Cerebellar nuclear complex (tissue), 1 donor: ENCODE measurements at regions not wholly inside any gene's neighbourhood (a gene's known extent, or its start where the extent isn't known, plus 50 kb on each side); places are given as distances from the start of the nearest gene placed in this dataset.

Experiments
- DNase-seq, 2 experiments: peaks; one replicate each; lab custom pipeline; 2025; lab: John Stamatoyannopoulos, UW

GRCh38 chr6:23568292-23568691 lies 557.7 kb upstream of the NRSN1 start:
- no peak for DNase-seq

GRCh38 chr6:23584134-23584763 lies 541.8 kb upstream of the NRSN1 start:
- no peak for DNase-seq

DNA sequence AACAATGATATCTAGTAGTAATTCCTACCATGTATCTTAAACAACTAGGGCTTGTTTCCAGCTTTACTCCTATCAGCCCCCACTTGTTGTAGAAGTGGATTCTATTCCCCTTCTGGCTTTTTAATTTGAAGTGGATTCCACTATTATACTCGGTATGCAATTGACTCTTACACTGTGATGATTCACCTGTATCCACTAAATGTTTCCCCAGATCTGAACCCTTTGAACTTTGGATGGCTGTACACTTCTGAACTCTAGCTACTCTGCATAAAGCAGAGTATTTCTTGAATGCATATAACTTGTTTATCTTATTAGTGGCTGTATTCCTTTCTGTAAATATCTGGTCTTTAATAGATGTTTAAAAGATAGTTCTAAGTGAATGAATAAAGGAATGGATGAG lies 538.4 kb upstream of the NRSN1 start:
- no peak for DNase-seq

DNA sequence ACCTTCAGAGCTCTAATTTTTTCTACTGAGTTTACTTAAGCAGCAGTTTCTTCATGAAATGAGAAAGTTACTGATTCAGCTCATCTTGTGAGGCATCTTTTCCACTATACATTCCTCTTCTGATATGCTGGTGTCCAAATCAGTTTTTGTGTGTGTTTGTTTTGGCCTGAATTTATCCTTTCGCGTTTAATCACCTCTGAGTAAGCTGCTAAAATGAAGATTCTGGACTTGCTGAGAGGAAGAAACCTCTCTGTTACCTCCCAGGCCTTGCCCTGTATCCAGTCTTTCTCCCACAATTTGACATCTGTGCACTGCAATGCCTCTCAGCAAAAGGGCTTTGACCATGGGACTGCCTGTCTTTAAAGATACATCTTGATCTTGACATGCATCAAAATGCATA lies 536.2 kb upstream of the NRSN1 start:
- no peak for DNase-seq

DNA sequence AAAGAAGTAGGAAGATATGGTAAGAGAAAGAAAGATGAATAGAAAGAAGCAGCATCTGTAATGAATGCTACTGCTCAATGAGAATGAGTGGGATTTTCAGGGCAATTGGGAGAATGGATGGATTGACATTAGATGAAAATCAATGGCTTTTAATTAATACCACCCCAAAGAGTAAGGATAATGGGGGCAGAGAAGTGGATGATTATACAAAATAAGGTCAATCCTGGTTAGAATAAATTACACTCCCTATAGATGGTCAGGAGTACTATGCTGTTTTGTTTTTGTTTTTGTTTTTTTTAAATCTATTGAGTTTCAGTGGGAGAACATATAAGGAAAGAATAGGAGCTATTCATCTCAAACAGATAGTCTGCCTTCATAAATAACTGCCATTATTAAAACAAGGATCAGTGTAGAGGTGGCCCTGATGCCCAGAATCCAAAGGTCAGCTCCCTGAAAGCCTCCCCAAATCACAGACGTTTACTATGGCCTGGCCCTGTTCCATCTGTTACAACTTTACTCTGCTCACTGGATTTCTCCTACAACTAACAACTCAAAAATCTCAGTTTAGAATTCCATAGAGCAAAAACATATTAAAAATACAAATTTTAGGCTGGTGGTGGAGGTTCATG lies 535.4 kb upstream of the NRSN1 start:
- DNase-seq, result no peak

GRCh38 chr6:23591761-23592160 lies 534.3 kb upstream of the NRSN1 start:
- no peak for DNase-seq

DNA sequence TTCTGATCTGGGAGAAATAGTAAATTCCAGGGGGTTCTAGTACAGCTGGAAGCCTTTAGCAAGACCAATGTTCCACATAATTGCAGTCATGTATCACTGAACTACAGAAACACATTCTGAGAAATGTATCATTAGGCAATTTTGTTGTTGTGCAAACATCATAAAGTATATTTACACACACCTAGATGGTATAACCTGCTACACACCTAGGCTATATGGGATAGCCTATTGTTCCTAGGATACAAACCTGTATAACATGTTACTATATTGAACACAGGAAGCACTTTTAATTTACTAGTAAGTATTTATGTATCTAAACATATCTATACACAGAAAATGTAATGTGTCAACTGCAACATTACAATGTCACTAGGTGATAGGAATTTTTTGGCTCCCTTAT lies 525.9 kb upstream of the NRSN1 start:
- DNase-seq, result no peak

GRCh38 chr6:23601811-23602345 lies 524.1 kb upstream of the NRSN1 start:
- DNase-seq, result no peak

GRCh38 chr6:23608931-23609435 lies 517.0 kb upstream of the NRSN1 start:
- DNase-seq, result no peak

GRCh38 chr6:23611776-23612381 lies 514.1 kb upstream of the NRSN1 start:
- DNase-seq, result no peak

DNA sequence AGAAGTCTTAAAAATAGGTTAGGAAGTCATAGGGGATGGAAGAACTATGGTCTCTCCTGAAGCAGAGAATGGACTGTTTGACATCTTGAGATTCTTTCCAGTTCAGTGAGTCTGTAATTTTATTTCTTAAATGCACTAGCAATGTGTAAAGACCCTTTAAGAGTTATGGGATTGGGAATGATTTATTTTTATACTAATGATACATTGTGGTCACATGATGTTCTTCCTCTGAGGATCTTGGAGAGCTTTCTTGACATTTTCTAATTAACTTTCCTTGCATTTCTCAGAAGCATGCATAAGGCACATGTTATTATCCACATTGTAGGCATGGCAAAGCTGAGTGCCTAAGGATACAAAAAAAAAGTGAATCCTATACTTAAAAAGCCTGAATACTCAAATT lies 507.6 kb upstream of the NRSN1 start:
- DNase-seq, result no peak

- no peak for DNase-seq
These were observed 505.1 kb upstream of the NRSN1 start for GRCh38 chr6:23620911-23621401.

GRCh38 chr6:23630726-23631635 lies 495.0 kb upstream of the NRSN1 start:
- no peak for DNase-seq

DNA sequence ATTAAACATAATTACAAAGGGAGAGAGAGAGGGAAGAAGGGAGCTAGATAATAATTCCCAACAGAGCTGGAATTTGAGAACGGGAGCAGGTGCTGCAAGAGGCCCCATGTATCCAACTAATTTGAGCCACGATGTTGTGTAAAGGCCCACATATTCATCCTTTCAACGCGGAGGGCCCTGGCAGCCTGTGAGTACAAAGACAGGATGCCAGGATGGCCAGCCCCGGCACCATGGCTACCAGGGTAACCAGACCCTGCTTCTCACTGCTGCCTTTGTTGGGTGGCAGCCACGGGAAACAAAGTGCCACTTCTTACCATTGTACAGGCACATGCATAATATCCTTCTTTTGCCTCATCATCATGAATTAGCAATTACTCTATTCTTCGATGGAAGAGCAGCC lies 492.0 kb upstream of the NRSN1 start:
- DNase-seq, result no peak

GRCh38 chr6:23635150-23635549 lies 490.9 kb upstream of the NRSN1 start:
- DNase-seq, result no peak

DNA sequence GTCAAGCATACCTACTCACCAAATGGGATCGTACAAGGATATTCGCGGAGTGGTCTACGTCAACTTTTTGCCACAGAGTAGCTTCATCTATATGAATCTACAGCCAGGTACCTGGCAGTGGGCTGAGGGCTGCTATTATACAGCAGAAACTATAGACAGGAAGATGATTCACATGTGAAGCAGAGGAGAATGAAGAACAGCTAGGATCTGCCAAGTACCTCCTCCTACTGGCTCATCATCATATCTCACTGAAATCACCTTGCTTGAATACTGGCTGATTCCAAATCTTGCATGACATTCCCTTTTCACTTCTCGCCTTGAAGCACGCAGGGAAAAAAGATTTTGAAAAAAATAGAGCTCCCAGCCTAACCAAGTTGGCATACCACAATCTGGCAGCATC lies 488.7 kb upstream of the NRSN1 start:
- DNase-seq, result no peak

- no peak for DNase-seq
These were observed 483.2 kb upstream of the NRSN1 start for GRCh38 chr6:23642849-23643248.

DNA sequence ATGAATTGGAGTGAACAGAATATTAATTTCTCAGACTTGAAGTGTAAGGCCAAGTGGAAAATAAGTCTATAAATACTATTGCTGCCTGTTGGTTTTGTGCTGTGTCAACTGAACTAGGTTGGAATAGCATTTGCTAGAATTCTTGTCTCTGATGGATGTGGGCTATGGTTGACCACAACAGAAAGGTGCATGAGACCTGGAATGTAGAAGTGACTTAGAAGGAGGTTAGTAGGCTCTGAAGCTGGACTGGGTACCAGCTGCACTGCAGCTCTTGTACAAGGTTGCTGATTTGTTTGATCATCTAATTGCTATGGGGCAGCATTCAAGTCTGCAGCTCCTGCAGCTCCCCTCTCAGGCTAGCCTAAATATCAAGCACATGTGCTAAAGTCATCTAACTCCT lies 479.0 kb upstream of the NRSN1 start:
- no peak for DNase-seq

- DNase-seq, result no peak
These were observed 475.3 kb upstream of the NRSN1 start for GRCh38 chr6:23650676-23651075.

DNA sequence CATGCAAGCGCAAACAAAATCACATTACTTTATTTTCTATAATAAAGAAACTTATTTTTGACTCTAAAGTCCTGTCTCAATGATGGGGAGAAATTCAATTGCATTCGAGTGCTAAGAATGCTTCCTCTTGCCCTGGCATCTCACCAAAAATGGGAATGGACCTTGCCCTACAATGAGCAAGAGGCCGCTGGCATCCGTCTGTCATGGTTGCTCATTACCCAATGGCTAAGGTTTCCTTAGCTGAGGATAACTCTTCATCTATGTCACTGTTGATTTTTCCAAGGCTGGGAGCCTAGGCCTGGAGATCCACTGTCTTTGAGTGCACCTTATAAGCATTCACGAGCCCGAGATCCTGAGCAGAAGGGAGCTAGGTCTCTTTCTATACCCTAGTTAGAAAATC lies 471.3 kb upstream of the NRSN1 start:
- DNase-seq, result no peak

DNA sequence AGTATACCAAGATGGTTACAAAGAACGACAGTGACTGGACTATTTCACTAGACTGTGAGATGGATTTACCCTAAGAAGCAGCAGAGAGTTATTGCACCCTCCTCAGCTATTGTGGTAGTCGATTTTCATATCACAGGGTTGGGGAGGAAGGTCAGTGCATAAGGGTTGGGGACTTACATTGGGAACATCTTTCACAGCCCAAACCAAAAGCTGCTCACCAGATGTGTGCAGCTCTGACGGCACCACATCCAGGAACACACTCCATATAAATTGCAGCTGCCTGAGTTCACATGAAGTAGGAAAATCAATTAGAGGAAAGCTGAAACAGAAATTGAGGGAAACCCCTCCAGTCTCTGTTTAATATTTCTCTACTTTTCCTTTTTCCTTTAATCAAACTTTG lies 470.5 kb upstream of the NRSN1 start:
- no peak for DNase-seq
